Right lobe of liver (tissue), 6 donors: ENCODE measurements at regions not wholly inside any gene's neighbourhood (a gene's known extent, or its start where the extent isn't known, plus 50 kb on each side); places are given as distances from the start of the nearest gene placed in this dataset.
A peak's percentile ranks its signal among the peaks of the same experiment; 100 is the strongest.

Experiments
- ATAC-seq, 4 donors: fragments of 200-7000 bp; cut with Tn5 transposase; one replicate each; pipeline ENCODE4 v1.9.1; 2020; ENCODE audit warnings: mild to moderate bottlenecking in 4 of 4, moderate library complexity in 4 of 4
- DNase-seq, 3 donors: peaks; one replicate each; pipeline ENCODE4 v3.0.0-alpha.2; 2020
- H3K27ac ChIP-seq, 3 donors: fragments of 200-600 bp; one replicate each; pipeline ENCODE4 v1.8.0; 2022
- H3K27me3 ChIP-seq, 2 donors: fragments of 200-600 bp; one replicate each; pipeline ENCODE4 v1.8.0; 2022
- H3K36me3 ChIP-seq, 4 donors: fragments of 200-600 bp; sonication (generic) in 1 of 4; one replicate each; pipeline versions ENCODE4 v1.5.1 to v1.8.0; 2017 to 2022; ENCODE audit warnings: control low read depth in 1 of 4
- H3K4me1 ChIP-seq, 4 donors: fragments of 200-600 bp; sonication (generic) in 1 of 4; one replicate each; pipeline versions ENCODE4 v1.5.1 to v1.8.0; 2017 to 2022; ENCODE audit warnings: control low read depth in 1 of 4
- H3K4me3 ChIP-seq, 3 donors: fragments of 200-600 bp; one replicate each; pipeline ENCODE4 v1.8.0; 2022
- H3K9me3 ChIP-seq, 4 donors: fragments of 200-600 bp; sonication (generic) in 1 of 4; one replicate each; pipeline versions ENCODE4 v1.5.1 to v1.8.0; 2017 to 2022; ENCODE audit warnings: control low read depth in 1 of 4
- POLR2A ChIP-seq: fragments of 450-650 bp; IDR thresholded peaks from one replicate; pipeline ENCODE4 v1.6.1; 2017; ENCODE audit warnings: antibody characterized with exemption, mild to moderate bottlenecking
- WGBS: methylation state at CpG from one replicate; pipeline ENCODE4 v1.1.6; 2018; ENCODE audit warnings: low coverage, low lambda C conversion rate; ENCODE audit not compliant: insufficient coverage; ENCODE audit errors: missing lambda C conversion rate; 5-methylcytosine and 5-hydroxymethylcytosine counted together
- intact Hi-C, 2 donors: fragments of 100-400 bp; cut with DNase I; formaldehyde crosslinking; loops; one replicate each; pipeline versions ENCODE4 v1.11.2 to v1.14.1; 2022
- TF ChIP-seq, protein P1 (sequence below), 4 donors: fragments of 200-600 bp in 3 of 4; fragments of 450-650 bp in 1 of 4; IDR thresholded peaks; one replicate each; pipeline versions ENCODE4 v1.5.1 to v1.8.0; 2016 to 2022; ENCODE audit warnings: antibody characterized with exemption in 4 of 4, mild to moderate bottlenecking in 2 of 4
- donor health status: DM: no; HTN: yes; CAD: no.
- donor health status: DM: no; HTN: no; CAD: no.
- donor health status: DM: no; HTN: no; CAD: no.
- donor health status: DM: no; HTN: yes; CAD: no.
- donor health status: DM: no; HTN: yes; CAD: no.

DNA sequence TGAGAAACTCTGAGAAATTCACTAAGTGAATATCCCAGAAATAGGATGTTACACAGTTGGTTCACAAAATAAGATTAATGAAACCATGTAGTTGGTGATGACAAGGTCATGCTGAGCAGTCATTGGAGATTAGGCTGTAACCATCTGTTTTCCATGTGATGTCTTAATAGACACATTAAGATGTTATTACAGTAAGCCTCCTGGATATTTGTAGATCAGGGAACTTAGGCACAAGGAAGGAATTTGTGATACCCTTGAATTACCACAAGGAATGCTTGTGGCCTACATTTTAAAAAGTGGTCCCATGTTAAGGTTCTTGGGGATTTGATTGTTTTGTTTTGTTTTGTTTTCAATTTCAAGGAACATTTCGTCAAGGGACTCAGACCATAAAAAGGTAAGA, 185.6 kb upstream of the BANK1 start:
- no peak for TF ChIP-seq POLR2A
- TF ChIP-seq, protein P1, sequence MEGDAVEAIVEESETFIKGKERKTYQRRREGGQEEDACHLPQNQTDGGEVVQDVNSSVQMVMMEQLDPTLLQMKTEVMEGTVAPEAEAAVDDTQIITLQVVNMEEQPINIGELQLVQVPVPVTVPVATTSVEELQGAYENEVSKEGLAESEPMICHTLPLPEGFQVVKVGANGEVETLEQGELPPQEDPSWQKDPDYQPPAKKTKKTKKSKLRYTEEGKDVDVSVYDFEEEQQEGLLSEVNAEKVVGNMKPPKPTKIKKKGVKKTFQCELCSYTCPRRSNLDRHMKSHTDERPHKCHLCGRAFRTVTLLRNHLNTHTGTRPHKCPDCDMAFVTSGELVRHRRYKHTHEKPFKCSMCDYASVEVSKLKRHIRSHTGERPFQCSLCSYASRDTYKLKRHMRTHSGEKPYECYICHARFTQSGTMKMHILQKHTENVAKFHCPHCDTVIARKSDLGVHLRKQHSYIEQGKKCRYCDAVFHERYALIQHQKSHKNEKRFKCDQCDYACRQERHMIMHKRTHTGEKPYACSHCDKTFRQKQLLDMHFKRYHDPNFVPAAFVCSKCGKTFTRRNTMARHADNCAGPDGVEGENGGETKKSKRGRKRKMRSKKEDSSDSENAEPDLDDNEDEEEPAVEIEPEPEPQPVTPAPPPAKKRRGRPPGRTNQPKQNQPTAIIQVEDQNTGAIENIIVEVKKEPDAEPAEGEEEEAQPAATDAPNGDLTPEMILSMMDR (IDR thresholded peaks at IDR 0.05), result no peak

DNA sequence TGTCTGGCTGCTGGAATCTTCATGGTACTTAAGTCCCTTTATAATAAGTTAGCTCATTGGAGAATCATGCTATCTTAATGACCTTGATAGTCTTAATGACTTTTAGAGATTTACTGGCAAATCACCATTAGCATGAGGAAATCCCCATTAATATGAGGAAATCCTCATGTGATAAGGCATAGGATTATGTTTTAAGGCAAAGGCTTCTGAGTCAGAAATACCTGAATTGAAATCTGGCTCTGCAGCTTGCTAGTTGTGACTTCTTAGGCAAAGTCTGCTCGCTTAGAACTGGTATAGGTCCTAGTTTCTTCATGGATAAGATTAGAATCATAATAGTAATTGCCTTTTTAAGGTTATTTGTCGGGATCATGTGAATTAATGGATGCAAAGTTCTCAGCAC, 190.2 kb upstream of the BANK1 start:
- Histone ChIP-seq H3K9me3 (no peaks in the 10 kb centered on the region), H3K27me3 (no peaks in the 10 kb centered on the region), H3K27ac (no peak overlapping the region), H3K36me3 (no peaks in the 10 kb centered on the region), H3K4me1 (no peaks in the 10 kb centered on the region), H3K4me3 (no peak overlapping the region)
- TF ChIP-seq, protein P1 (IDR thresholded peaks at IDR 0.05), result no peak
- TF ChIP-seq POLR2A, result no peak
- DNase-seq, result no peak
- ATAC-seq, result no peak
- WGBS, result 55% methylated on average over 2 of the region's 2 CpGs
- intact Hi-C loops, result no loop called here

More for the DNA sequence above, 185.6 kb upstream of the BANK1 start:
- no peak for ATAC-seq
- DNase-seq, result no peak
- Histone ChIP-seq H3K27ac (no peak overlapping the region), H3K9me3 (no peaks in the 10 kb centered on the region), H3K4me1 (no peaks in the 10 kb centered on the region), H3K36me3 (no peaks in the 10 kb centered on the region), H3K4me3 (no peak overlapping the region), H3K27me3 (no peaks in the 10 kb centered on the region)
- intact Hi-C loops, result no loop called here
- WGBS, result 75% methylated on average over 1 of the region's 1 CpG

DNA sequence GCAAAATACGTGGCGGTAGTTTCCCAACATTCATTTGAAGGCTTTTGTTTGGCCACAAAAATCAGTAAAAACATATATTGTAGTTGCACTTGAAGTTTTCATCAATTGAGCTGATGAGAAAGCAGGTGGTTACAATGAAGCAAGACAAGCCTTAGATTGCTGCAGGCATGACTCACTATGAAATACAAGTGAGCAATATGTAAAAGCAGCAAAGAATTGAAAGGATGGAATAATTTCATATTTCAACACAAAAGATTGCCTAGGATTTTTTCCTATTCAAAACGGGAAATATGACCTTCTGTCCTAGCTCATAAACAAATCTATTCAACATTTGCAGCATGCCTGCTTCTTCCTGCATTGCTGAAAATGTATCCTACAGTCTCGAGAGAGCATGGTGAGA, 190.9 kb upstream of the BANK1 start:
- intact Hi-C loops, result no loop called here
- H3K9me3 ChIP-seq, result no peaks in the 10 kb centered on the region
- H3K27me3 ChIP-seq, result no peaks in the 10 kb centered on the region
- H3K27ac ChIP-seq, result no peak overlapping the region
- TF ChIP-seq, protein P1 (IDR thresholded peaks at IDR 0.05), result no peak
- TF ChIP-seq POLR2A, result no peak
- no peak overlapping the region for H3K4me3 ChIP-seq
- no peaks in the 10 kb centered on the region for H3K4me1 ChIP-seq
- no peak for DNase-seq
- ATAC-seq, result no peak
- no peaks in the 10 kb centered on the region for H3K36me3 ChIP-seq
- WGBS, result 39% methylated on average over 4 of the region's 4 CpGs

DNA sequence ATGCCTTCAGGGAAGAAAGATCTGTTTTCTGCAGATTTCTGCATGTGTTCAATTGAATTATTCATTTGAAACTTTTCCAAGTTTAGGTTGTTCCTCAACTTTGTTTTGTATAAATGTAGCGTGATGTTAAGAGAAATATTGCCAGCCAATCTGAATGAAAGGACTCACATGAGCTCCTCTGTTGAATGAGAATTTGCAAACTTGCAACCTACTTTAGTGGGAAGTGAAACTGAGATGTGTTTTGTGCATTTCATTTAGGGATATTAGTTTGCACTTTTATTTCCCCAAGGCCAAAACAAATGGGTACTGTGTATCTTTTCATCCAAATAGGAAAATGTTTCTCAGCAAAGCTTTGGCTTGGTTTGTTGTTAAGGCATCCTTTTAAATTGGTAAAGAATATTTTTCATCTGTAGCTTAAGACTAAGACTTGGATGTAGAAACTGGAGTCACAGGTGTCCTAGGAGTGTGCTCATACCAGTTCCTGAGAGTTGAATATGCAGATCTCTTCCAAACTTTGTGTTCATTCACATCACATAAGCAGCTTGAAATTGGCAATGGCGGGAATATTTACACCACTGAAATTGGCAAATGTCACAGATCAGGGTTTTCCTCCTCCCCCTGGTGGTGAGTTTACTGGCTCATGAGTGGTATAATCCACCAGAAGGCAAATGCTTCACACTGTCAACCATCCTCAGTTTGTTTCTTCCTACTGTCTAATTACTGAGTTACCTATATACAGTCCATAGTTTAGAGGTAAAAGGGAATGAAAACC, 193.6 kb upstream of the BANK1 start:
- Histone ChIP-seq H3K9me3 (no peaks in the 10 kb centered on the region), H3K4me3 (no peak overlapping the region), H3K27ac (no peak overlapping the region), H3K27me3 (no peaks in the 10 kb centered on the region), H3K36me3 (no peaks in the 10 kb centered on the region), H3K4me1 (no peaks in the 10 kb centered on the region)
- intact Hi-C loops, result no loop called here
- WGBS, result 63% methylated on average over 2 of the region's 2 CpGs
- TF ChIP-seq, protein P1 (IDR thresholded peaks at IDR 0.05), result peak in 1 of 4 donors; percentile 6
- TF ChIP-seq POLR2A, result no peak
- peak in 1 of 4 donors; percentile 38 for ATAC-seq
- DNase-seq, result no peak
